Aorta (tissue), 5 donors: ENCODE measurements at regions not wholly inside any gene's neighbourhood (a gene's known extent, or its start where the extent isn't known, plus 50 kb on each side); places are given as distances from the start of the nearest gene placed in this dataset.

Experiments
- ATAC-seq: fragments of 200-7000 bp; cut with Tn5 transposase; one replicate; pipeline ENCODE4 v1.9.1; 2022; ENCODE audit warnings: moderate library complexity; ENCODE audit not compliant: low FRiP score
- DNase-seq, 2 donors: peaks; one replicate each; pipeline ENCODE4 v3.0.0-alpha.2; 2020
- H3K27ac ChIP-seq, 2 donors: one replicate each; pipeline ENCODE4 v1.5.1; 2013; ENCODE audit warnings: low read length in 2 of 2, mild to moderate bottlenecking in 2 of 2, moderate library complexity in 2 of 2, control low read depth in 1 of 2, inconsistent platforms in 1 of 2, low read depth in 1 of 2
- H3K27me3 ChIP-seq, 2 donors: one replicate each; pipeline ENCODE4 v1.6.1; 2013; ENCODE audit warnings: control low read depth in 1 of 2, low read length in 1 of 2, mild to moderate bottlenecking in 1 of 2, moderate library complexity in 1 of 2; ENCODE audit not compliant: insufficient read depth in 2 of 2, control insufficient read depth in 1 of 2
- H3K36me3 ChIP-seq, 2 donors: one replicate each; pipeline ENCODE4 v1.6.1; 2013; ENCODE audit warnings: control low read depth in 1 of 2, low read length in 1 of 2, mild to moderate bottlenecking in 1 of 2; ENCODE audit not compliant: insufficient read depth in 2 of 2, control insufficient read depth in 1 of 2
- H3K4me1 ChIP-seq, 2 donors: one replicate each; pipeline ENCODE4 v1.6.1; 2013; ENCODE audit warnings: low read length in 2 of 2, control low read depth in 1 of 2, mild to moderate bottlenecking in 1 of 2, moderate library complexity in 1 of 2; ENCODE audit not compliant: insufficient read depth in 2 of 2, control insufficient read depth in 1 of 2
- H3K4me3 ChIP-seq, 2 donors: one replicate each; pipeline ENCODE4 v1.5.1; 2013; ENCODE audit warnings: low read length in 2 of 2, control low read depth in 1 of 2, mild to moderate bottlenecking in 1 of 2
- H3K9me3 ChIP-seq: one replicate; pipeline ENCODE4 v1.6.1; 2013; ENCODE audit warnings: mild to moderate bottlenecking, low read length; ENCODE audit not compliant: control insufficient read depth
- WGBS, 2 donors: extraction: QIAGEN DNeasy Blood & Tissue Kit; methylation state at CpG; one replicate each; pipeline ENCODE4 v1.1.7; 2013; 5-methylcytosine and 5-hydroxymethylcytosine counted together
- intact Hi-C, 2 donors: fragments of 100-400 bp; cut with DNase I; formaldehyde crosslinking; loops; one replicate each; pipeline versions ENCODE4 v1.14.2 to v1.15.0; 2022
- donor health status: healthy with polysubstance abuse.
- donor health status: Bipolar disorder and iron deficiency.
- donor health status: DM: no; HTN: no; CAD: no.
- donor health status: DM: no; HTN: no; CAD: no.
- donor health status: DM: yes; HTN: yes; CAD: no.

DNA sequence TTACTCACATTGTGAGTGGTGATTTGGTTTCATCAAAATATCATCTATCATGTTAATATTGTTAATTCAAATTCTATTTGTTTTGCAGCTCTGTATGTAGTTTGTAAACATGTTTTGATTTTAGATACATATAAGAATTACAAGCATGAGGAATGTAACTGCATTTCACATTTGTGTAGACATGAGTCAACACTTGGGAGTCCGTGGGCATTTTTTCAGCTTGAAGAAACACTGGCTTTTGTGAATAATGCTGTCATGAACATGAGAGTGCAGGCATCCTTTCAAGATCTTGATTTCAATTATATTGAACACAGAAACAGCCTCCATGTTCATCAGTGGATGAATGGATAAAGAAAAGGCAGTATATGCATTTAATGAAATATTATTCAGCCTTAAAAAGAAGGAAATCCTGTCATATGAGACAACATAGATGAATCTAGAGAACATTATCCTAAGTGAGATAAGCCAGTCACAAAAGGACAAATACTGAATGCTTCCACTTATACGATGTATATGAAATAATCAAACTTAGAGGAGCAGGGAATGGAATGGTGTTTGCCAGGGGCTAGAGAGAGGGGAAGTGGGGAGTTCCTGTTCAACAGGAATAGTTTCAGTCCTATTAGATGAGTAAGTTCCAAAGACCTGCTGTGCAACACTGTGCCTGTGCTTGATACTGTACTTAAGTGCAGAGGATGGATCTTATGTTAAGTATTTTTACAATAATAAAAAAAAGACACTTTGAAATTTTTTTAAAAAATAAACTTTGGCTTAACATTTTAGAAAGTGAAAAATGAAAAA is 194.9 kb downstream of the LRATD1 start:
- intact Hi-C loops, result no loop called here
- Histone ChIP-seq H3K27me3 (no peaks in the 10 kb centered on the region), H3K36me3 (no peaks in the 10 kb centered on the region), H3K4me1 (no peaks in the 10 kb centered on the region), H3K4me3 (no peak overlapping the region), H3K9me3 (peaks cover 2% of the 10 kb centered on the region), H3K27ac (no peak overlapping the region)
- WGBS, 2 donors, result 64 to 69% methylated on average over 2 of the region's 2 CpGs
- ATAC-seq, result no peak
- no peak for DNase-seq

DNA sequence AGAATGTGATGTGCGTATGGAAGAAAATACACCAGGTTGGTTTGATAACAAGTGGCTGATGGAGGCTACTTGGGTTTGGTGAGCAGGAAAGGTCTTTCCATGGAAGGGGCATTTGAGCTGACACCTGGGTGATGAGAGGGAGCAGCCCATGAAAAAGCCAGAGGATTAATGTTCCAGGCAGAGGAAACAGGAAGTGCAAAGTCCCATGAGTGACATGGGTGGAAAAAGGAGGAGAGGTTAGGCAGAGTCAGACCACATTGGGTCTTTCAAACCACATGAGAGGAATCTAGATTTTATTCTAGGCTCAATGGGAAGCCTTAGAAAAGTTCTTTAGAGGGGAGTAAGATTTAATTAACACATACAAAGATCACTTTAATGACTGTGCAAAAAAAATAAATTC is 195.7 kb downstream of the LRATD1 start:
- no peaks in the 10 kb centered on the region for H3K4me1 ChIP-seq

DNA sequence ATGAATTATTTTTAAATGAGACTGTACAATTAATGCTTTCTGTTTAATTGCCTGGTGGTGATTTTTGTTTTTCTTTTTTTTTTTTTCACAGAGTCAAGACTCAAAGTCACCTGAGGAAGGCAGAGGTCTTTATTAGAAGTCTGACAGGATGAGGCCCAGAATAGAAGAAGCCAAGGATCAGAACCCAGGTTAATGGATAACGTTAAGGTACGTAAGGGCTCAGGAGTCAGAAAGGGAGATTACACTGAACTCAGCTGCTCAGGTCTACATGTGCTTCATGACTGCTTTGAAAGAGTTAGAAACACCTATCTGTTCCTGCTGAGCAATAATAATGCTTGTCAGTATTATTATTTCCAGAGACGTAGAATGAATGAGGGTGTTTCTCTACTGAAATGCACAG is 196.5 kb downstream of the LRATD1 start:
- H3K4me3 ChIP-seq, result no peak overlapping the region
- ATAC-seq (no peak), DNase-seq (no peak)
- intact Hi-C loops, result no loop called here
- no peaks in the 10 kb centered on the region for H3K36me3 ChIP-seq
- H3K27ac ChIP-seq, result no peak overlapping the region
- no peaks in the 10 kb centered on the region for H3K4me1 ChIP-seq
- 94 to 96% methylated on average over 3 of the region's 3 CpGs for WGBS, 2 donors
- no peaks in the 10 kb centered on the region for H3K9me3 ChIP-seq
- H3K27me3 ChIP-seq, result no peaks in the 10 kb centered on the region

More for the DNA sequence above, 195.7 kb downstream of the LRATD1 start:
- Histone ChIP-seq H3K36me3 (no peaks in the 10 kb centered on the region), H3K9me3 (peaks cover 2% of the 10 kb centered on the region), H3K4me3 (no peak overlapping the region), H3K27ac (no peak overlapping the region), H3K27me3 (no peaks in the 10 kb centered on the region)
- intact Hi-C loops, result no loop called here
- ATAC-seq (no peak), DNase-seq (no peak)
- WGBS, 2 donors, result 0 to 48% methylated on average over 1 of the region's 1 CpG

DNA sequence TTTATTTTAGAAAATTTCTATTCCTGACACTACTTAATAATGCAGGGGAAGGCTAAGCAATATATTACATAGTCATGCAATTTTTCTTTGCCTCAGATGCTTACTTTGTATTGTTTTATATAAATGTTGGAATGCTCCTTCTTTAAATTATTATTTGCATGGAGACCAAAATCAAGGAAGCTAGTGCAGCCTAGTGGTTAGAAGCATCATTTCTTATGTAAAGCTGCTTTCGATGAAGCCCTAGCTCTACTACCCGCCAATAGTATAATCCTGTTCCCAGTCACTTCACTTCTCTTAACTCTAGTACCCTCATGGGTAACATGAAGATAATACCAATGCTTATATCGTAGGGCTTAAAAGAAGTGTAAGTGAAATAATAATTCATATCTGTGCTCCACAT is 198.9 kb downstream of the LRATD1 start:
- Histone ChIP-seq H3K27me3 (no peaks in the 10 kb centered on the region), H3K4me3 (no peak overlapping the region), H3K36me3 (no peaks in the 10 kb centered on the region), H3K4me1 (no peaks in the 10 kb centered on the region), H3K9me3 (no peaks in the 10 kb centered on the region), H3K27ac (no peak overlapping the region)
- DNase-seq, result no peak
- intact Hi-C loops, result no loop called here
- WGBS, 2 donors, result 84 to 89% methylated on average over 3 of the region's 3 CpGs
- no peak for ATAC-seq

DNA sequence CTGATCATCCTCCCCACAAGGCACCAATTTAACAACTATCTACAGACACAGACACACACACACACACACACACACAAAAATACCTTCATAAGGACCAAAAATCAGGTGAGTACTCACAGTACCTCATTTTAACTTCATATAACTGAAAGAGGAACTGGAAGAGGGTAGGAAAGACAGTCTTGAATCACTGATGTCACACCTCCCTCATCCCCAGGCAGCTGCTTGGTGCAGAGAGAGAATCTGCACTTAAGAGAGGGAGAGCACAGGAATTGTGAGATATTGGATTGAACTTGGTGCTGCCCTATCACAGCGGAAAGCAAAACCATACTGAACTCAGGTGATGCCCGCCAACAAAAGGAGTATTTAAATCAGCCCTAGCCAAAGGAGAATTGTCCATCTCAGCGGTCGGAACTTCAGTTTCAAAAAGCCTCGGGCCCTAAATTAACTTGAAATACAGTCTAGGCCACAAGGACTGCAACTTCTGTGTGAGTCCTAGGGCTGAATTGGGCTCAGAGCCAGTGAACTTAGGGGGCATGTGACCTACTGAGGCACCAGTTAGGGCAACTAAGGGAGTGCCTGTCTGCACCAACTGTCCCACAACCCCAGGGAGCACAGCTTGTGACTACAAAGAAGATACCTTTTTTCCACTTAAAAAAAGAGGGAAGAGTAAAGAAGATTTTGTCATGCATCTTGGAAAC is 211.1 kb downstream of the LRATD1 start:
- no peaks in the 10 kb centered on the region for H3K4me1 ChIP-seq
- H3K27ac ChIP-seq, result no peak overlapping the region
- 86 to 88% methylated on average over 5 of the region's 5 CpGs for WGBS, 2 donors
- no peak for DNase-seq
- no peaks in the 10 kb centered on the region for H3K36me3 ChIP-seq
- no peak for ATAC-seq
- H3K27me3 ChIP-seq, result no peaks in the 10 kb centered on the region
- intact Hi-C loops, result no loop called here
- no peak overlapping the region for H3K4me3 ChIP-seq
- peaks cover 1% of the 10 kb centered on the region for H3K9me3 ChIP-seq

DNA sequence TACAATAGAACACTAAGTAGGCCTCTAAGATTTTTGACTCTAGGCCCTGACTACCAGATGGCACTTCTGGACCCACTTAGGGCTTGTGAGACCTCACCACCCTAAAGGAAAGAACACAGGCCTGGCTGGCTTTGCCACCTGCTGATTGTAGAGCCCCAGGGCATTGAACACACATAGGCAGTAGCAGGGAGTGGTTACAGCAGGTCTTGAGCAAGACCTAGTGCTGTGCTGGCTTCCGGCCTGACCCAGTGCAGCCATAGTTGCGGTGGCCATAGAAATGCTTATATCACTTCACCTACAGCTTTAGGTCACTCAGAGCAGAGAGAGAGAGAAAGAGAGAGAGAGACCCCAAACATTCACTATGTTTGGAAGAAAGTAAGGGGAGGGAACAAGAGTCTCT is 223.2 kb downstream of the LRATD1 start:
- DNase-seq, result no peak
- no peak for ATAC-seq
- H3K27ac ChIP-seq, result no peak overlapping the region
- intact Hi-C loops, result no loop called here
- H3K27me3 ChIP-seq, result no peaks in the 10 kb centered on the region
- no peak overlapping the region for H3K4me3 ChIP-seq
- peaks cover 5% of the 10 kb centered on the region for H3K9me3 ChIP-seq
- H3K4me1 ChIP-seq, result no peaks in the 10 kb centered on the region
- 98 to 100% methylated on average over 2 of the region's 2 CpGs for WGBS, 2 donors
- no peaks in the 10 kb centered on the region for H3K36me3 ChIP-seq

DNA sequence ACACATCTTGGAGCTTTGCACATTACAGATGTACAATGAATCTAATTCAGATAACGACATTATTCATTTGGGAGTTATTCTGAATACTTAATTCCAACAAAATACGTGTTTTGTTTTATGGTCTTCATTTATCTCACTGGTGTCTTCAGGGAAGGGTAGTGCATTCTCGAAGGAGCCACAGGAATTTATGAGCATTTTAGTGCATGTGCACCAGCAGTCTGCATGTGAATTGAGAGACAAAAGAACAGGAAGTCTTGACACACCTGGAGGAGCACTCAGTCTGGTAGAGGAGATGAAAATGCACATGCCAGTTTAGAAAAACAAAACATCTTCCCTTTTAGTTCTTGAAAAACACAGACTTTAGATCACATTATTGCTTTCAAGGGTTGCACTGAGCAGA is 228.7 kb downstream of the LRATD1 start:
- H3K4me3 ChIP-seq, result no peak overlapping the region
- H3K36me3 ChIP-seq, result no peaks in the 10 kb centered on the region
- no peak for ATAC-seq
- no peak for DNase-seq
- H3K27ac ChIP-seq, result no peak overlapping the region
- WGBS, 2 donors, result 73 to 75% methylated on average over 3 of the region's 3 CpGs
- no peaks in the 10 kb centered on the region for H3K9me3 ChIP-seq
- intact Hi-C loops, result no loop called here
- no peaks in the 10 kb centered on the region for H3K4me1 ChIP-seq
- no peaks in the 10 kb centered on the region for H3K27me3 ChIP-seq

DNA sequence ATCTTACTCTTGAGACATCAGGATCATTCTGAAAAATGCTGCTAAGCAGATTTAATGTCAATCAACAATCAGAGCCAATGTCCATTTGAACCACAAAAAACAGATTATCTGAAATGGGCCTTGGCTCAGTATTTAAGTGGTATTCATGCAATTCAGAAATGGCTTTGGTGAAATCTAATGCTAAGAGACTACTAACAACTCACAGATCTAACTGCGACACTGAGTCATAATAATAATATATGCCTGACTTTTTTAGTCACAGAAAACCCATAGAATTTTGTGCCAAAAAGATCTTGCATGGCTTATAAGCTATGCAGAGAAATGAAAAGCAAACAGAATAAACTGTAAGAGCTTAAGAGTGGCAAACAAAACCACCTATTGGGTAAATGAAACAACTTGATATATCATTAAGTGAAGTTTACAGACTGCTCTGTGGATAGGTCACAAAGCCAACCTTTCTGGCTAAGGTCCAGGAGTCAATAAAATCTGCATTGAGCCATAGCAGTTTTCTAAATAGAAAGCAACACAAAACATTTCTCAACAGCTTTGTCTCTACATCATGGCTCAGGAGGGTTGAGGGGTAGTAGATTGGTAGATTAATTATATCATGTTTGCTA is 234.3 kb downstream of the LRATD1 start:
- intact Hi-C loops, result no loop called here
- Histone ChIP-seq H3K4me3 (no peak overlapping the region), H3K4me1 (no peaks in the 10 kb centered on the region), H3K27ac (no peak overlapping the region), H3K9me3 (peaks cover 3% of the 10 kb centered on the region), H3K27me3 (no peaks in the 10 kb centered on the region), H3K36me3 (no peaks in the 10 kb centered on the region)
- ATAC-seq, result no peak
- no peak for DNase-seq
- 58 to 78% methylated on average over 1 of the region's 1 CpG for WGBS, 2 donors

DNA sequence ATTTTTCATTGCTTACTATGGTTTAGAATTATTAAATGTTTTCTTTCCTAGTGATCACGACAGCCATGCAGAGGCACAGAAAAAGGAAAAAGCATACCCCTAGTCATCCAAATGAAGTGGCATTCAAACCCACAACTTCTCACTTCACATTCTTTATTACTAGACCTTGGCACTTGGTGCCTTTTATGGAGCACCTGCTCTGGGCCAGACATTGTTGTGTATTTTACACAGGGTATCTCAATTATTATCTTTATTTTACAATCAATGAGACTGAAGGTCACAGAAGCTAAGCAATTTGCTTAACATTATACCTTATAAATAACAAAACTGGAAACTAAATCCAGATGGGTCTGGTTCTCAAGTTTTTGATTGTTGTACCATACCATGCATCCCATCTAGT is 235.3 kb downstream of the LRATD1 start:
- intact Hi-C loops, result no loop called here
- DNase-seq (no peak), ATAC-seq (no peak)
- Histone ChIP-seq H3K9me3 (peaks cover 6% of the 10 kb centered on the region), H3K36me3 (no peaks in the 10 kb centered on the region), H3K4me3 (no peak overlapping the region), H3K4me1 (no peaks in the 10 kb centered on the region), H3K27ac (no peak overlapping the region), H3K27me3 (no peaks in the 10 kb centered on the region)
- 81 to 87% methylated on average over 1 of the region's 1 CpG for WGBS, 2 donors
